Astrocyte (in vitro differentiated cells and primary cell): ENCODE measurements at regions not wholly inside any gene's neighbourhood (a gene's known extent, or its start where the extent isn't known, plus 50 kb on each side); places are given as distances from the start of the nearest gene placed in this dataset.

Source experiments
- CTCF ChIP-seq: IDR thresholded peaks from 2 replicates; pipeline ENCODE4 v1.5.1; 2011; ENCODE audit warnings: low read depth, mild to moderate bottlenecking, inconsistent platforms, low read length, moderate library complexity; ENCODE audit not compliant: insufficient read depth
- EZH2 ChIP-seq: IDR thresholded peaks from 2 replicates; pipeline ENCODE4 v1.6.1; 2012; ENCODE audit warnings: mild to moderate bottlenecking, low read length, inconsistent platforms; ENCODE audit not compliant: insufficient read depth

- TF ChIP-seq CTCF = no peak
- TF ChIP-seq EZH2 = no peak
Observed at GRCh38 chr13:88235441-88235840, 564.3 kb downstream of the SLITRK5 start.
